HepG2 (cell line): ENCODE measurements at regions not wholly inside any gene's neighbourhood (a gene's known extent, or its start where the extent isn't known, plus 50 kb on each side); places are given as distances from the start of the nearest gene placed in this dataset.

Source experiments
- ATAC-seq: fragments of 200-7000 bp; cut with Tn5 transposase; 3 replicates; pipeline ENCODE4 v1.9.1; 2020; ENCODE audit warnings: mild to moderate bottlenecking, moderate library complexity
- BruUV-seq: library from RNA; stranded (reverse); fragments of 400-500 nt; replicated peaks from 2 replicates; lab custom pipeline; 2021; lab: Mats Ljungman, UMichigan
- CTCF ChIA-PET: fragments of 300-600 bp; formaldehyde crosslinking; extraction: SDS; loops from one replicate; lab custom pipeline; 2021; ENCODE audit warnings: low total read pairs, inconsistent platforms, low intra/inter-chr PET ratio; lab: Yijun Ruan, JAX
- POLR2A ChIA-PET: fragments of 350-600 bp; sonication (Branson Sonifier 250); formaldehyde crosslinking; loops from one replicate; lab custom pipeline; 2020; ENCODE audit warnings: antibody characterized with exemption, inconsistent platforms; lab: Yijun Ruan, JAX
- DNase-seq: peaks from one replicate; pipeline ENCODE4 v3.0.0-alpha.2; 2015; ENCODE audit warnings: low spot score
- FAIRE-seq: peaks from 3 replicates; lab custom pipeline; 2011; peaks lifted over from hg19 to GRCh38; lab: Jason Lieb, UNC
- H2AFZ ChIP-seq: one replicate; pipeline ENCODE4 v1.6.1; 2011; ENCODE audit warnings: low read length, inconsistent platforms
- H3K27ac ChIP-seq: fragments of 300-600 bp; 3 replicates; pipeline ENCODE4 v1.8.0; 2011; ENCODE audit warnings: mixed run types, mild to moderate bottlenecking, mixed read lengths, low read length, inconsistent platforms; ENCODE audit not compliant: insufficient read depth; ENCODE audit errors: extremely low read length
- H3K27me3 ChIP-seq, 2 experiments: fragments of 200-600 bp in 1 of 2; 2 replicates in 1 of 2; 3 replicates in 1 of 2; pipeline versions ENCODE4 v1.6.0 to v1.8.0; 2011; ENCODE audit warnings: low read length in 2 of 2, mild to moderate bottlenecking in 2 of 2, moderate library complexity in 2 of 2, inconsistent platforms in 1 of 2; ENCODE audit not compliant: insufficient read depth in 2 of 2, control insufficient read depth in 1 of 2
- H3K36me3 ChIP-seq, 2 experiments: fragments of 200-600 bp in 1 of 2; replicated peaks in 1 of 2; 2 replicates in 1 of 2; 3 replicates in 1 of 2; pipeline versions ENCODE4 v1.5.1 to v1.8.0; 2011; ENCODE audit warnings: low read length in 2 of 2, inconsistent platforms in 1 of 2; ENCODE audit not compliant: insufficient read depth in 2 of 2, control insufficient read depth in 1 of 2
- H3K4me1 ChIP-seq: 2 replicates; pipeline ENCODE4 v1.5.1; 2012; ENCODE audit warnings: low read length, inconsistent platforms; ENCODE audit not compliant: insufficient read depth
- H3K4me2 ChIP-seq: 2 replicates; pipeline ENCODE4 v1.6.0; 2011; ENCODE audit warnings: low read depth, low read length, inconsistent platforms
- H3K4me3 ChIP-seq, 3 experiments: fragments of 200-600 bp in 1 of 3; sonication (generic), shearing (Covaris generic) in 1 of 3; replicated peaks in 1 of 3; 2 replicates each; pipeline ENCODE4 v1.5.1; 2011 to 2016; ENCODE audit warnings: low read length in 3 of 3, inconsistent platforms in 2 of 3, low read depth in 2 of 3, mild to moderate bottlenecking in 2 of 3, control low read depth in 1 of 3, mixed read lengths in 1 of 3; ENCODE audit not compliant: insufficient read depth in 1 of 3
- H3K79me2 ChIP-seq: one replicate; pipeline ENCODE4 v1.6.1; 2011; ENCODE audit warnings: low read length, inconsistent platforms; ENCODE audit not compliant: insufficient read depth
- H3K9ac ChIP-seq: 2 replicates; pipeline ENCODE4 v1.6.0; 2011; ENCODE audit warnings: mild to moderate bottlenecking, low read depth, low read length, inconsistent platforms; ENCODE audit not compliant: insufficient read depth
- H3K9me3 ChIP-seq: 2 replicates; pipeline ENCODE4 v1.5.1; 2012; ENCODE audit warnings: mild to moderate bottlenecking, low read length
- H4K20me1 ChIP-seq: 2 replicates; pipeline ENCODE4 v1.6.0; 2011; ENCODE audit warnings: inconsistent platforms, mild to moderate bottlenecking, low read length, moderate library complexity; ENCODE audit not compliant: insufficient read depth
- ARID2 ChIP-seq: sonication (generic); formaldehyde crosslinking; IDR thresholded peaks from 2 replicates; pipeline ENCODE4 v1.8.1; 2022; ENCODE audit warnings: mild to moderate bottlenecking, missing genetic modification reagents, borderline replicate concordance
- KDM5B ChIP-seq: sonication (generic); formaldehyde crosslinking; IDR thresholded peaks from 2 replicates; pipeline ENCODE4 v1.4.0; 2020; ENCODE audit warnings: missing genetic modification reagents, mild to moderate bottlenecking, borderline replicate concordance
- NFYB ChIP-seq: sonication (generic); formaldehyde crosslinking; IDR thresholded peaks from 2 replicates; pipeline ENCODE4 v1.4.0; 2020; ENCODE audit warnings: missing genetic modification reagents
- PRMT3 ChIP-seq: sonication (generic); formaldehyde crosslinking; IDR thresholded peaks from 2 replicates; pipeline ENCODE4 v1.8.1; 2022; ENCODE audit warnings: low read depth, mild to moderate bottlenecking, moderate library complexity, missing genetic modification reagents, borderline replicate concordance
- RAD51 ChIP-seq: fragments of 450-650 bp; IDR thresholded peaks from 2 replicates; pipeline ENCODE4 v1.6.1; 2016; ENCODE audit warnings: borderline replicate concordance
- RELA ChIP-seq: sonication (generic); formaldehyde crosslinking; IDR thresholded peaks from 2 replicates; pipeline ENCODE4 v1.4.0; 2020; ENCODE audit warnings: missing genetic modification reagents
- SP1 ChIP-seq, 2 experiments: fragments of 450-650 bp in 1 of 2; sonication (generic) in 1 of 2; formaldehyde crosslinking in 1 of 2; IDR thresholded peaks; 2 replicates each; pipeline versions ENCODE4 v1.4.0 to v1.6.1; 2016 to 2020; ENCODE audit warnings: missing genetic modification reagents in 1 of 2
- SP4 ChIP-seq: sonication (generic); formaldehyde crosslinking; IDR thresholded peaks from 2 replicates; pipeline ENCODE4 v1.8.1; 2023; ENCODE audit warnings: mild to moderate bottlenecking, missing genetic modification reagents
- in situ Hi-C: cut with HindIII; loops from 2 replicates; pipeline ENCODE4 v1.10.0; 2017; ENCODE audit warnings: low pct_unique_long_range_greater_than_20kb; ENCODE audit not compliant: extremely low pct_ligation_motif_present
- intact Hi-C: fragments of 100-400 bp; cut with micrococcal nuclease; formaldehyde crosslinking; loops from one replicate; pipeline ENCODE4 v1.10.0; 2022; ENCODE audit not compliant: unreplicated experiment
- TF ChIP-seq, protein P1 (sequence below): sonication (generic); formaldehyde crosslinking; conservative IDR thresholded peaks from 2 replicates; pipeline ENCODE4 v1.8.1; 2023; ENCODE audit warnings: missing genetic modification reagents
- TF ChIP-seq, protein P2 (sequence below): sonication (generic); formaldehyde crosslinking; IDR thresholded peaks from 2 replicates; pipeline ENCODE4 v1.4.0; 2020; ENCODE audit warnings: missing genetic modification reagents, borderline replicate concordance

DNA sequence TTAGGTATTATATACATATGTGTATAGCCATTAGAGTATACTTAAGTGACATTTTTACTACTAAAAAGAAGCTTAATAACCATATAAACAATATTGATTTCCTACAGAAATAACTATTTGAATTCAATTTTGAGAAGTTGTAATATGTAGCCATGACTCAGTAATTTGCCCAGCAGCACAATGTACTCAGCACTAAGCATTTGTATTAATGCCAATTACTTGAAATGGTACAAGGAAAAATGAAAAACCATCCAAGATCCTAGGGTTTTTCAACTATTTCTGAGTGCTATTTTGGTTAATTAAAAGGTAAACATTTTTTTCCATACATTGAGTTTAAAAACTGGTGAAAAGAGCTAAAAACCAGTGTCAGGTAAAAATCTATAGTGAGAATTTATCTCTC is 324.0 kb downstream of the KCNJ3 start:
- H3K4me3 ChIP-seq, result no peak overlapping the region
- POLR2A ChIA-PET, result no interaction called here
- FAIRE-seq (no peak), DNase-seq (no peak), ATAC-seq (no peak)
- TF ChIP-seq KDM5B (CRISPR knock-in tag) (no peak), PRMT3 (CRISPR knock-in tag) (no peak), SP1 (IDR thresholded peaks at IDR 0.05) (no peak), SP1 (CRISPR knock-in tag; IDR thresholded peaks at IDR 0.05) (no peak), ARID2 (no peak), RELA (CRISPR knock-in tag) (no peak), SP4 (CRISPR knock-in tag) (no peak), RAD51 (no peak), NFYB (CRISPR knock-in tag) (no peak)
- TF ChIP-seq, protein P1, sequence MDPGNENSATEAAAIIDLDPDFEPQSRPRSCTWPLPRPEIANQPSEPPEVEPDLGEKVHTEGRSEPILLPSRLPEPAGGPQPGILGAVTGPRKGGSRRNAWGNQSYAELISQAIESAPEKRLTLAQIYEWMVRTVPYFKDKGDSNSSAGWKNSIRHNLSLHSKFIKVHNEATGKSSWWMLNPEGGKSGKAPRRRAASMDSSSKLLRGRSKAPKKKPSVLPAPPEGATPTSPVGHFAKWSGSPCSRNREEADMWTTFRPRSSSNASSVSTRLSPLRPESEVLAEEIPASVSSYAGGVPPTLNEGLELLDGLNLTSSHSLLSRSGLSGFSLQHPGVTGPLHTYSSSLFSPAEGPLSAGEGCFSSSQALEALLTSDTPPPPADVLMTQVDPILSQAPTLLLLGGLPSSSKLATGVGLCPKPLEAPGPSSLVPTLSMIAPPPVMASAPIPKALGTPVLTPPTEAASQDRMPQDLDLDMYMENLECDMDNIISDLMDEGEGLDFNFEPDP (CRISPR knock-in tag), result no peak
- TF ChIP-seq, protein P2, sequence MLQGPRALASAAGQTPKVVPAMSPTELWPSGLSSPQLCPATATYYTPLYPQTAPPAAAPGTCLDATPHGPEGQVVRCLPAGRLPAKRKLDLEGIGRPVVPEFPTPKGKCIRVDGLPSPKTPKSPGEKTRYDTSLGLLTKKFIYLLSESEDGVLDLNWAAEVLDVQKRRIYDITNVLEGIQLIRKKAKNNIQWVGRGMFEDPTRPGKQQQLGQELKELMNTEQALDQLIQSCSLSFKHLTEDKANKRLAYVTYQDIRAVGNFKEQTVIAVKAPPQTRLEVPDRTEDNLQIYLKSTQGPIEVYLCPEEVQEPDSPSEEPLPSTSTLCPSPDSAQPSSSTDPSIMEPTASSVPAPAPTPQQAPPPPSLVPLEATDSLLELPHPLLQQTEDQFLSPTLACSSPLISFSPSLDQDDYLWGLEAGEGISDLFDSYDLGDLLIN (CRISPR knock-in tag), result no peak
- no peak overlapping the region for H3K27ac ChIP-seq
- CTCF ChIA-PET, result no interaction called here
- H3K36me3 ChIP-seq, result no peaks in the 10 kb centered on the region
- H3K79me2 ChIP-seq, result no peaks in the 10 kb centered on the region
- no peaks in the 10 kb centered on the region for H4K20me1 ChIP-seq
- H3K4me2 ChIP-seq, result no peak overlapping the region
- no peak overlapping the region for H2AFZ ChIP-seq
- H3K27me3 ChIP-seq, result no peaks in the 10 kb centered on the region
- in situ Hi-C loops (no loop called here), intact Hi-C loops (no loop called here)
- H3K9me3 ChIP-seq, result no peaks in the 10 kb centered on the region
- H3K4me1 ChIP-seq, result no peaks in the 10 kb centered on the region
- no peak overlapping the region for H3K9ac ChIP-seq
- BruUV-seq, result no TSS peak
